ENCODE measurements at regions not wholly inside any gene's neighbourhood (a gene's known extent, or its start where the extent isn't known, plus 50 kb on each side); places are given as distances from the start of the nearest gene placed in this dataset.

- in situ Hi-C loops (cut with HindIII; ENCODE audit: low sequenced_read_pairs), result no loop called here
These were observed 926.6 kb upstream of the AUTS2 start for GRCh38 chr7:68671671-68672070.

DNA sequence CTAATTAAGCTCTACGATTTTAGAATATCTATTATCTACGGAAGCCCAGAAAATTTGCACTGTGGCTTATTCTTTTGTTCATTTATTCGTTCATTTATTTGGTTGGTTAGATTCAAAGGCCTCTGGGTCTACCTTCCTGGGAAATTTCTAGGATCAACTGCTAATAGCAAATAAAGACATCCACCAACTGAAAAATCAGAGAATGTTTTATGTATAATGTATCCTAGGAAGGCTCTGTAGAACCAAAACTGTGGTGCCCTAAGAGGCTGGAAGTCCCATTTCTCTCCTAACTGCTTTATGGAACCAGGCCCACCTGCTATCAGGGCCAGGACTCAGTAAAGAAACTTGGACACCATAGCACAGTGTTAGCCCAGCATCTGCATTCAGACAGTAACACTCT is 923.4 kb upstream of the AUTS2 start:
- in situ Hi-C loops (cut with HindIII; ENCODE audit: low sequenced_read_pairs), result no loop called here

- in situ Hi-C loops (cut with HindIII; ENCODE audit: low sequenced_read_pairs), result no loop called here
These were observed 921.3 kb upstream of the AUTS2 start for GRCh38 chr7:68676813-68677535.

DNA sequence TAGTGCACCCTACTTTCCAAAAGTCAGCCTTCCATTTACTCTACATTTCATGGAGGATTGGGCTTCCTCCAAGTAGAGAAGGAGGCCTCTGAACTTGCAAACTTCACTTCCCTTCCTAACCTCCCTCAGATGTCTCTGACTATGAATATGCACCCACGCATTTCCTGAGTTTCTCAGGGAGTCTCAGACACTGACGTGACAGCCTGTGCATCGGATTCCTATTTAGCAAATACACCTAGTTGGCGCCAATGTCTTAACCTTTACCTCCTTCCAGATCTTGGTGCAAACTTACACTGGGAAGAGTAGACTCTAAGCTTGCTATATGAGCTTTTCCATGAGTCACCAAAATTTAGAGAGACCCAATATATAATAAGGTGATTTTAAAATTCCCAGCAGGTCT is 920.1 kb upstream of the AUTS2 start:
- in situ Hi-C loops (cut with HindIII; ENCODE audit: low sequenced_read_pairs), result no loop called here

- in situ Hi-C loops (cut with HindIII; ENCODE audit: low sequenced_read_pairs), result no loop called here
These were observed 918.6 kb upstream of the AUTS2 start for GRCh38 chr7:68679459-68680234.

- in situ Hi-C loops (cut with HindIII; ENCODE audit: low sequenced_read_pairs), result no loop called here
These were observed 917.9 kb upstream of the AUTS2 start for GRCh38 chr7:68680235-68680872.

DNA sequence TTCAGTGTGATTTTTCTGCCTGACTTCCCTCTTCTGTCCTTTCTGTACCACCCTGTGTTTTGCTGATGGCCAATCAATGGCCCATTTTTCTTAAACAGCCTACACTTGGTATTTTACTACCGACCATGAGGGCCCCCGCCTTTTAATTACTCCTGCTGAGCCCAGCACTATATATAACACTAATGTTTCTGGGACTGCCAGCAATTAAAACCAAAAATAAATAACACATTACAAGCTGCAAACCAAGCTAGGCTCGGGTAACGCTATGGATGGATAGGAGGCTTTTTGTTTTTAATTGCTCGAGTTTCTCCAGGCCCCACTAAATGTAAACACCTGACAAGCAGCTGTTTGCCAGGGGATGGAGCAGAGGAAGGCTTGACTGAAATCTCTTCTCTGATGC is 915.4 kb upstream of the AUTS2 start:
- in situ Hi-C loops (cut with HindIII; ENCODE audit: low sequenced_read_pairs), result no loop called here

- in situ Hi-C loops (cut with HindIII; ENCODE audit: low sequenced_read_pairs), result no loop called here
These were observed 913.9 kb upstream of the AUTS2 start for GRCh38 chr7:68684246-68684839.

DNA sequence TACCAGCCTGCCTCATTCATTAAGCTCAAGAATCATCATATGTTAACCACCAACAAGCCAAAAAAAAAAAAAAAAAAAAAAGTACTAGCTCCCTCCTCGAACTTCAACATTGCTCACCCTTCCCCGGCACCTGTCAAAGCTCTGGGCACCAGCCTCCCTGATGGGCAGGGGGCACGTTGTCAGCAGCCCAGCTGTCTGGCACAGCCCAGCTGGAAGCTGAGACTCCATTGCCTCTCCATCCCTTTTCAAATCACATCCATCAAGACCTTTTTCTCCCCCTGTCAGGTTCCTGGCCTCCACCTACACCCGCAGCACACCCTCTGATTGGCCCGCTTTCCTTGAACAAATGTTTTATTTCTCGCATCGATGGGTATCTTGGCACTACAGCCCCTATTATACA is 913.3 kb upstream of the AUTS2 start:
- in situ Hi-C loops (cut with HindIII; ENCODE audit: low sequenced_read_pairs), result no loop called here

- in situ Hi-C loops (cut with HindIII; ENCODE audit: low sequenced_read_pairs), result no loop called here
These were observed 909.7 kb upstream of the AUTS2 start for GRCh38 chr7:68688416-68689086.

GRCh38 chr7:68689087-68689433 is 909.2 kb upstream of the AUTS2 start:
- in situ Hi-C loops (cut with HindIII; ENCODE audit: low sequenced_read_pairs), result no loop called here

GRCh38 chr7:68691261-68692216 is 906.7 kb upstream of the AUTS2 start:
- in situ Hi-C loops (cut with HindIII; ENCODE audit: low sequenced_read_pairs), result no loop called here

- in situ Hi-C loops (cut with HindIII; ENCODE audit: low sequenced_read_pairs), result no loop called here
These were observed 905.8 kb upstream of the AUTS2 start for GRCh38 chr7:68692511-68692910.

DNA sequence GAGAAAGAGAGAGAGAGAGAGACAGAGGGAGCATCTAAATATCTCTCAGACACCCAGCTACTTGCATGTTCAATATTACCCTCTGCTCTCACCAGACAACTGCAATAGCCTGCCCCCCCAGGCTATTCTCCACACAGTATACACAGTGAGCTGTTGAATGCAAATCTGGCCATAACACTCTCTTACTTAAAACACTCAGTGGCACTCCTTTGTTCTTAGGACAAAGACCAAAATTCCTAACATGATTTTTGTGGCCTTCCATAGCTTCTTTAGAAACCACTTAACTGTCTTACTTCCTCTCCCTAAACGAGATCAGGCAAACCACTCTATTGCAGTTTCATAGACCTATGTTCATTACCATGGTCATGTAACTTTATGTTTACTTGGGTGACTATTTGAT is 903.6 kb upstream of the AUTS2 start:
- in situ Hi-C loops (cut with HindIII; ENCODE audit: low sequenced_read_pairs), result no loop called here

DNA sequence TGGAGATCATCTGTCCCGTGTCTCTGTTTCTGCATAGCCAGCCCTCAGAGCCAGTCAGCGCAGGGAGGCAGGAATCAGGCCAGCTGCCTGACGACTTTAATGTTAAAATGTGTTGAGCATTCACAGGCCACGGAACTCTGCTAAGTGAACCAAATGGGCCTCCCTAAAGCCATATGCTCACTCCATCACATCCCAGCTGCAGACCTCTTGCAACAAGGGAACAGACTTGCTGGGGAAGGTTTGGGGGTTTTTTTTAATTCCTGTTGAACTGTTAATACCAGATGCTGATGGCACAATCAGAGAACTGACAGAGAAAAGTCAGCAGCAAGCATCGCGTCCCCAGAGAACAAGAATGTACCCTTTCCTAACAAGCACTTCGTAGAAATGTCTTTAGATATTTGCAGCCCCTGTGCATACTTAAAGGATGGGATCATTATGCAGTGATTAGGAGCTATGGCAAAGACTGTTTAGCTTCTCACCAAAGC is 900.4 kb upstream of the AUTS2 start:
- in situ Hi-C loops (cut with HindIII; ENCODE audit: low sequenced_read_pairs), result no loop called here

- in situ Hi-C loops (cut with HindIII; ENCODE audit: low sequenced_read_pairs), result no loop called here
These were observed 899.1 kb upstream of the AUTS2 start for GRCh38 chr7:68699090-68699711.

- in situ Hi-C loops (cut with HindIII; ENCODE audit: low sequenced_read_pairs), result no loop called here
These were observed 897.9 kb upstream of the AUTS2 start for GRCh38 chr7:68700414-68700813.

DNA sequence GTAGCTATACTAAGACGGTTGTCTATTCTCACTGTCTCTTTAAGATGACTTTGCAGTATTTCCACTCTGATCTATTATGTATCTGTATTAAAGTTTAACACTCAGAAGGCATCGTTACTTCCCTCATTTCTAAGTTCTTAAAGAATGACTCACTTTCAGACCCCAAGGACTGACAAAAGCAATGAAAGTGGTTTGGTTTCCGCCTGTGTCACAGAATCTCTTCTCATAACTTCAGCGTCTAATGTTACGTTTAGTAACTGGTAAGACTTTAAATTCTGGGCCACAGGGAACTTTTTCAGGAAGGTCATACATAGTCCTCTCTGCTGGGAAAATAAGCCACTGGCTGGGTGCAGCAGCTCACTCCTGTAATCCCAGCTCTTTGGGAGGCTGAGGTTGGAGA is 892.0 kb upstream of the AUTS2 start:
- in situ Hi-C loops (cut with HindIII; ENCODE audit: low sequenced_read_pairs), result no loop called here

DNA sequence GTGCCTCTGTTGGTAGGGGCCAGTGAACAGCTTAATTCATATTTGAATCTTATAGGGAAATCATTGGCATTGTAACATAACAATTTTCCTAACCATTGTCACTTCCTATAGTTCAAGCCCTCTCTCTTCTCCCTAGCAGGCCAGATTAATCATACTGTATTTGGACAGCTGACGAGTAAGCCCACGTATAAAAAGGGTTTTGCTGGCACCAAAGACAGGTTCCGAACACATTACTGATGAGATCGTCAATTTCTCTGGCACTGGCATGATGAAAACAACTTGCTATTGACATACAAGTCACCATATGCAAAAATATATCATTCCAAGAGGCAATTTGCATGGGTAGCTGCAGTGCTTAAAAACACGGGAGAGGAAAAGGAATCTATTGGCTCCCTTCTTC is 891.1 kb upstream of the AUTS2 start:
- in situ Hi-C loops (cut with HindIII; ENCODE audit: low sequenced_read_pairs), result no loop called here

Measured in DLD1 (cell line).